ENCODE measurements at regions not wholly inside any gene's neighbourhood (a gene's known extent, or its start where the extent isn't known, plus 50 kb on each side); places are given as distances from the start of the nearest gene placed in this dataset.

DNA sequence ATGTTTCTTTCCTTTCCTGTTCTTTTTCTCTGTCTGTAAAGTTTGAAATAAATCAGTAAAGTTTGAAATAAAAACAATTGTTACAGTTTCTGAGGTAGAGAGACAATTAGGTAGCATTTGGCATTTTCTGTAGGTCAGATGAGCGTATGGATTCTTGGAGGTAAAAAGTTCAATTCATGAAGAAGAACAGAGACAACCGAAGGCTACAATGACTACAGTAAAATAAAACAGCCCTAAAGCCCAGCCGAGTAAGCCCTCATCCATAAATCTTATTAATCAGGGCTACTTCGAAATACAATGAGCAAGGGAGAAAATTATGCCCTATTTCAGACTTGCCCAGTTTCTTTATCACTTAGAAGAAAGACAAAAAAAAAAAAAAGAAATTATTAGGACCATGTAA, 941.9 kb upstream of the SLC10A2 start:
- H4K20me1 ChIP-seq (ENCODE audit: insufficient read depth, low read length) = no peaks in the 10 kb centered on the region
- intact Hi-C loops (cut with micrococcal nuclease; ENCODE audit: unreplicated experiment) = no loop called here

DNA sequence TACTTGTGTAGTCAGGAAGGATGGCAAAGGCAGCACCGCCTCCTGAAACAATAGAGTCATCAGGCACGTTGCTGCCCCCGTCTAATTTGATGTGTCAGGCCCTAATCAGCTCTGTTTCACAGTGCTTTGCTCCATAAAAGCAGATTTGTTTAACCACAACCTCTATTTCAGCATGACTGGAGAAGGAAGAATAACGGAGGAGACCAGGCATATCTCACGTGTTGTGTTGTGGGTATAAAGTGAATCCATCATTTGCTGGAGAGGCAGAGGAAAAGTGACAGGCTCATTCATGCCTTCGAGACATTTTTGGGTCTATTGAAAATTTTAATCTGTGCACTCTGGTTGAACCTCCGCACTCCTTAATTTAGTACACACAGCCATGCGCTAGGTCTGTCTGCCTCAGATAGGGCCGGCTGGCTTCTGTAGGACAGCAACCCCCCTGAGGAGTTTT, 940.4 kb upstream of the SLC10A2 start:
- DNase-seq (ENCODE audit: low spot score) = no peak
- ChIA-PET CTCF (ENCODE audit: unreplicated experiment) (no interaction called here), POLR2A (no interaction called here)
- H3K27ac ChIP-seq (ENCODE audit: low read depth, low read length, poor library complexity, severe bottlenecking) = no peak overlapping the region
- no peak overlapping the region for H2AFZ ChIP-seq (ENCODE audit: low read length)
- H3K9me3 ChIP-seq (ENCODE audit: low read length) = no peaks in the 10 kb centered on the region
- no peaks in the 10 kb centered on the region for H3K36me3 ChIP-seq (ENCODE audit: insufficient read depth, low read length)
- no peak overlapping the region for H3K4me3 ChIP-seq (ENCODE audit: low read depth, low read length, poor library complexity, severe bottlenecking)
- BruUV-seq (replicated peaks) = no TSS peak
- H4K20me1 ChIP-seq (ENCODE audit: insufficient read depth, low read length) = no peaks in the 10 kb centered on the region
- TF ChIP-seq EZH2phosphoT487 (IDR thresholded peaks at IDR 0.05; ENCODE audit: borderline replicate concordance, low read depth, low read length) (no peak), CTCF (conservative IDR thresholded peaks at IDR 0.05; ENCODE audit: low read length) (no peak)
- H3K9me2 ChIP-seq (ENCODE audit: insufficient read depth, low read length) = no peaks in the 10 kb centered on the region
- intact Hi-C loops (cut with micrococcal nuclease; ENCODE audit: unreplicated experiment) = no loop called here
- no peaks in the 10 kb centered on the region for H3K4me1 ChIP-seq (ENCODE audit: insufficient read depth, low read length, poor library complexity, severe bottlenecking)
- no peaks in the 10 kb centered on the region for H3K79me2 ChIP-seq (ENCODE audit: insufficient read depth, low read depth, low read length)
- H3K4me2 ChIP-seq (ENCODE audit: low read length) = no peak overlapping the region

More for the DNA sequence above, 941.9 kb upstream of the SLC10A2 start:
- no peak for TF ChIP-seq EZH2phosphoT487 (IDR thresholded peaks at IDR 0.05; ENCODE audit: borderline replicate concordance, low read depth, low read length)
- TF ChIP-seq CTCF (conservative IDR thresholded peaks at IDR 0.05; ENCODE audit: low read length) = no peak
- H3K36me3 ChIP-seq (ENCODE audit: insufficient read depth, low read length) = no peaks in the 10 kb centered on the region
- no peak overlapping the region for H3K4me2 ChIP-seq (ENCODE audit: low read length)
- H3K9me3 ChIP-seq (ENCODE audit: low read length) = no peaks in the 10 kb centered on the region
- BruUV-seq (replicated peaks) = no TSS peak
- no peaks in the 10 kb centered on the region for H3K79me2 ChIP-seq (ENCODE audit: insufficient read depth, low read depth, low read length)
- no peak overlapping the region for H2AFZ ChIP-seq (ENCODE audit: low read length)
- DNase-seq (ENCODE audit: low spot score) = no peak
- H3K4me1 ChIP-seq (ENCODE audit: insufficient read depth, low read length, poor library complexity, severe bottlenecking) = no peaks in the 10 kb centered on the region
- H3K9me2 ChIP-seq (ENCODE audit: insufficient read depth, low read length) = no peaks in the 10 kb centered on the region
- ChIA-PET POLR2A (interaction anchor here (0.8 kb wide), 1 partner anchor 69 kb away, joined by 3 read pairs; no protein-coding TSS in a partner anchor), CTCF (ENCODE audit: unreplicated experiment) (no interaction called here)
- no peak overlapping the region for H3K27ac ChIP-seq (ENCODE audit: low read depth, low read length, poor library complexity, severe bottlenecking)
- H3K4me3 ChIP-seq (ENCODE audit: low read depth, low read length, poor library complexity, severe bottlenecking) = no peak overlapping the region

GRCh38 chr13:104004572-104004971, 938.4 kb upstream of the SLC10A2 start:
- H3K9me3 ChIP-seq (ENCODE audit: low read length) = no peaks in the 10 kb centered on the region
- no peak overlapping the region for H2AFZ ChIP-seq (ENCODE audit: low read length)
- BruUV-seq (replicated peaks) = no TSS peak

More at GRCh38 chr13:104004572-104004971, 938.4 kb upstream of the SLC10A2 start:
- H3K4me3 ChIP-seq (ENCODE audit: low read depth, low read length, poor library complexity, severe bottlenecking) = no peak overlapping the region
- no peak overlapping the region for H3K4me2 ChIP-seq (ENCODE audit: low read length)
- no peak overlapping the region for H3K27ac ChIP-seq (ENCODE audit: low read depth, low read length, poor library complexity, severe bottlenecking)
- intact Hi-C loops (cut with micrococcal nuclease; ENCODE audit: unreplicated experiment) = no loop called here
- CTCF ChIA-PET (ENCODE audit: unreplicated experiment) = no interaction called here
- no peaks in the 10 kb centered on the region for H3K79me2 ChIP-seq (ENCODE audit: insufficient read depth, low read depth, low read length)
- DNase-seq (ENCODE audit: low spot score) = no peak
- POLR2A ChIA-PET = no interaction called here
- no peaks in the 10 kb centered on the region for H3K4me1 ChIP-seq (ENCODE audit: insufficient read depth, low read length, poor library complexity, severe bottlenecking)
- H3K9me2 ChIP-seq (ENCODE audit: insufficient read depth, low read length) = no peaks in the 10 kb centered on the region
- no peaks in the 10 kb centered on the region for H4K20me1 ChIP-seq (ENCODE audit: insufficient read depth, low read length)
- TF ChIP-seq EZH2phosphoT487 (IDR thresholded peaks at IDR 0.05; ENCODE audit: borderline replicate concordance, low read depth, low read length) (no peak), CTCF (conservative IDR thresholded peaks at IDR 0.05; ENCODE audit: low read length) (no peak)
- no peaks in the 10 kb centered on the region for H3K36me3 ChIP-seq (ENCODE audit: insufficient read depth, low read length)

All from OCI-LY7 (cell line).